ENCODE measurements at regions not wholly inside any gene's neighbourhood (a gene's known extent, or its start where the extent isn't known, plus 50 kb on each side); places are given as distances from the start of the nearest gene placed in this dataset.

- TF ChIP-seq, protein P1, sequence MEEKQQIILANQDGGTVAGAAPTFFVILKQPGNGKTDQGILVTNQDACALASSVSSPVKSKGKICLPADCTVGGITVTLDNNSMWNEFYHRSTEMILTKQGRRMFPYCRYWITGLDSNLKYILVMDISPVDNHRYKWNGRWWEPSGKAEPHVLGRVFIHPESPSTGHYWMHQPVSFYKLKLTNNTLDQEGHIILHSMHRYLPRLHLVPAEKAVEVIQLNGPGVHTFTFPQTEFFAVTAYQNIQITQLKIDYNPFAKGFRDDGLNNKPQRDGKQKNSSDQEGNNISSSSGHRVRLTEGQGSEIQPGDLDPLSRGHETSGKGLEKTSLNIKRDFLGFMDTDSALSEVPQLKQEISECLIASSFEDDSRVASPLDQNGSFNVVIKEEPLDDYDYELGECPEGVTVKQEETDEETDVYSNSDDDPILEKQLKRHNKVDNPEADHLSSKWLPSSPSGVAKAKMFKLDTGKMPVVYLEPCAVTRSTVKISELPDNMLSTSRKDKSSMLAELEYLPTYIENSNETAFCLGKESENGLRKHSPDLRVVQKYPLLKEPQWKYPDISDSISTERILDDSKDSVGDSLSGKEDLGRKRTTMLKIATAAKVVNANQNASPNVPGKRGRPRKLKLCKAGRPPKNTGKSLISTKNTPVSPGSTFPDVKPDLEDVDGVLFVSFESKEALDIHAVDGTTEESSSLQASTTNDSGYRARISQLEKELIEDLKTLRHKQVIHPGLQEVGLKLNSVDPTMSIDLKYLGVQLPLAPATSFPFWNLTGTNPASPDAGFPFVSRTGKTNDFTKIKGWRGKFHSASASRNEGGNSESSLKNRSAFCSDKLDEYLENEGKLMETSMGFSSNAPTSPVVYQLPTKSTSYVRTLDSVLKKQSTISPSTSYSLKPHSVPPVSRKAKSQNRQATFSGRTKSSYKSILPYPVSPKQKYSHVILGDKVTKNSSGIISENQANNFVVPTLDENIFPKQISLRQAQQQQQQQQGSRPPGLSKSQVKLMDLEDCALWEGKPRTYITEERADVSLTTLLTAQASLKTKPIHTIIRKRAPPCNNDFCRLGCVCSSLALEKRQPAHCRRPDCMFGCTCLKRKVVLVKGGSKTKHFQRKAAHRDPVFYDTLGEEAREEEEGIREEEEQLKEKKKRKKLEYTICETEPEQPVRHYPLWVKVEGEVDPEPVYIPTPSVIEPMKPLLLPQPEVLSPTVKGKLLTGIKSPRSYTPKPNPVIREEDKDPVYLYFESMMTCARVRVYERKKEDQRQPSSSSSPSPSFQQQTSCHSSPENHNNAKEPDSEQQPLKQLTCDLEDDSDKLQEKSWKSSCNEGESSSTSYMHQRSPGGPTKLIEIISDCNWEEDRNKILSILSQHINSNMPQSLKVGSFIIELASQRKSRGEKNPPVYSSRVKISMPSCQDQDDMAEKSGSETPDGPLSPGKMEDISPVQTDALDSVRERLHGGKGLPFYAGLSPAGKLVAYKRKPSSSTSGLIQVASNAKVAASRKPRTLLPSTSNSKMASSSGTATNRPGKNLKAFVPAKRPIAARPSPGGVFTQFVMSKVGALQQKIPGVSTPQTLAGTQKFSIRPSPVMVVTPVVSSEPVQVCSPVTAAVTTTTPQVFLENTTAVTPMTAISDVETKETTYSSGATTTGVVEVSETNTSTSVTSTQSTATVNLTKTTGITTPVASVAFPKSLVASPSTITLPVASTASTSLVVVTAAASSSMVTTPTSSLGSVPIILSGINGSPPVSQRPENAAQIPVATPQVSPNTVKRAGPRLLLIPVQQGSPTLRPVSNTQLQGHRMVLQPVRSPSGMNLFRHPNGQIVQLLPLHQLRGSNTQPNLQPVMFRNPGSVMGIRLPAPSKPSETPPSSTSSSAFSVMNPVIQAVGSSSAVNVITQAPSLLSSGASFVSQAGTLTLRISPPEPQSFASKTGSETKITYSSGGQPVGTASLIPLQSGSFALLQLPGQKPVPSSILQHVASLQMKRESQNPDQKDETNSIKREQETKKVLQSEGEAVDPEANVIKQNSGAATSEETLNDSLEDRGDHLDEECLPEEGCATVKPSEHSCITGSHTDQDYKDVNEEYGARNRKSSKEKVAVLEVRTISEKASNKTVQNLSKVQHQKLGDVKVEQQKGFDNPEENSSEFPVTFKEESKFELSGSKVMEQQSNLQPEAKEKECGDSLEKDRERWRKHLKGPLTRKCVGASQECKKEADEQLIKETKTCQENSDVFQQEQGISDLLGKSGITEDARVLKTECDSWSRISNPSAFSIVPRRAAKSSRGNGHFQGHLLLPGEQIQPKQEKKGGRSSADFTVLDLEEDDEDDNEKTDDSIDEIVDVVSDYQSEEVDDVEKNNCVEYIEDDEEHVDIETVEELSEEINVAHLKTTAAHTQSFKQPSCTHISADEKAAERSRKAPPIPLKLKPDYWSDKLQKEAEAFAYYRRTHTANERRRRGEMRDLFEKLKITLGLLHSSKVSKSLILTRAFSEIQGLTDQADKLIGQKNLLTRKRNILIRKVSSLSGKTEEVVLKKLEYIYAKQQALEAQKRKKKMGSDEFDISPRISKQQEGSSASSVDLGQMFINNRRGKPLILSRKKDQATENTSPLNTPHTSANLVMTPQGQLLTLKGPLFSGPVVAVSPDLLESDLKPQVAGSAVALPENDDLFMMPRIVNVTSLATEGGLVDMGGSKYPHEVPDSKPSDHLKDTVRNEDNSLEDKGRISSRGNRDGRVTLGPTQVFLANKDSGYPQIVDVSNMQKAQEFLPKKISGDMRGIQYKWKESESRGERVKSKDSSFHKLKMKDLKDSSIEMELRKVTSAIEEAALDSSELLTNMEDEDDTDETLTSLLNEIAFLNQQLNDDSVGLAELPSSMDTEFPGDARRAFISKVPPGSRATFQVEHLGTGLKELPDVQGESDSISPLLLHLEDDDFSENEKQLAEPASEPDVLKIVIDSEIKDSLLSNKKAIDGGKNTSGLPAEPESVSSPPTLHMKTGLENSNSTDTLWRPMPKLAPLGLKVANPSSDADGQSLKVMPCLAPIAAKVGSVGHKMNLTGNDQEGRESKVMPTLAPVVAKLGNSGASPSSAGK (IDR thresholded peaks at IDR 0.05) = peak; percentile 36; the same call in 1 of the 2 replicates
Measured at GRCh38 chr12:115815924-115816323, 461.6 kb downstream of the MED13L start (continued).

Data from K562 (cell line).